GM12874 (cell line): ENCODE measurements at regions not wholly inside any gene's neighbourhood (a gene's known extent, or its start where the extent isn't known, plus 50 kb on each side); places are given as distances from the start of the nearest gene placed in this dataset.

Source experiments
- CTCF ChIP-seq: IDR thresholded peaks from 2 replicates; pipeline ENCODE4 v1.5.1; 2011; ENCODE audit warnings: low read depth, mild to moderate bottlenecking, control low read depth, low read length, moderate library complexity; ENCODE audit not compliant: insufficient read depth

- TF ChIP-seq CTCF: no peak
These were observed 396.0 kb upstream of the MIS18BP1 start for GRCh38 chr14:45649051-45649450.

GRCh38 chr14:45641541-45641940 is 388.5 kb upstream of the MIS18BP1 start:
- no peak for TF ChIP-seq CTCF

DNA sequence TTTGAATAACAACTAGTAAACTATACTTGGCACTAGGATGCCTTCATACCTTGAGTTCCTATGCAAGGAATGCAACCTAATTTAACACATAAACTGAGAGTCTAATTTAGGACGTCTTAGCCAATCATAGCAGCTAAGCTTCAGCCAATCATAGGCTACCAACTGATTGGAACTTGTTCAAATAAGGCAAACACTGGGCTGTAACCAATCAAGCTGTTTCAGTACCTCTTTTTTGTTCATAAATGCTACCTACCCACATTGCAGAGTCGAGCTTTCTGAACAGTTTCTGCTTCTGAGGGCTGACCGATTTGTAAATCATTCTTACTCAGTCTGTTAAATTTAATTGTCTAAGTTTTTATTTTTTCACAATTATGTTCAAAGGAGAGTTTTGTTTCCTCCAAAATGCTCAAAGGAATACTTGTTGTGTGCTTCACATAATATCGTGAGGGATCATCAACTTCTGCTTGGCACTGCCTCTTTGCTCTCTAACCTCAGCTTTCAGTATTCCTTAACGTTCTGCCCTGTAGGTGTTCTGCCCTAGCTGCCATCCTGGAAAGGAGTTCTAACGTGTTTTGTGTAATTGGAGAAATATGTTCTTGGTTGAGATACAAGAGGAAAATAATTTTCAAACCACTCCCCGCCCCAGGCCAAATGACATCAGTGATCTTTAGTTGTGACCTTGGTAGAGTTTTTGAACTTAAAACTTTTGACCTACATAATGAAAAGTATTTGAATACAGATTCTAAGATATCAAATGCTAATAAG is 380.4 kb upstream of the MIS18BP1 start:
- TF ChIP-seq CTCF: no peak

DNA sequence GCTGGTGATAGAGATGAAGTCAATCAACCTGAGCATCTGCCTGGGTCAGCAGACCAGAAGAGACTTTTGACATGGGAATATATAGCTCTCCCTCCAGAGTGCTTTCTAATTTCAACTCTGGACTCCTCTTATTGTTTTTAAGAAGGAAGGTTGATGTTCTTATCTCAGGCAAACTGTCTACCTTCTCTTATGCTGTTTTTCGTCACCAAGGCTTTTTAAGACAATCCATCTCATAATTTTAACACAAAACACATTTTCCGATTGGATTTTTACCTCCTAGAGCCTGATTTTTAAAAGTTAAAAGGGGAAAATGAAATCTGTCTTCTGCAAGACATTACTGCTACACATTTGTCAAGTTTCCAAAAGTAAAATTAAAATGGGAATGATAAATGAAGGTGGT is 368.7 kb upstream of the MIS18BP1 start:
- no peak for TF ChIP-seq CTCF

GRCh38 chr14:45619831-45620230 is 366.8 kb upstream of the MIS18BP1 start:
- TF ChIP-seq CTCF: no peak

- no peak for TF ChIP-seq CTCF
These were observed 357.3 kb upstream of the MIS18BP1 start for GRCh38 chr14:45610318-45610717.

GRCh38 chr14:45587142-45587541 is 334.1 kb upstream of the MIS18BP1 start:
- TF ChIP-seq CTCF: no peak
